ENCODE measurements at regions not wholly inside any gene's neighbourhood (a gene's known extent, or its start where the extent isn't known, plus 50 kb on each side); places are given as distances from the start of the nearest gene placed in this dataset.

- TF ChIP-seq CTCF (IDR thresholded peaks at IDR 0.05; ENCODE audit: low read depth, low read length) (no peak), EZH2phosphoT487 (IDR thresholded peaks at IDR 0.05; ENCODE audit: low read depth) (no peak)
Measured at GRCh38 chr13:52975969-52976368, 52.6 kb upstream of the OLFM4 start.

Data from OCI-LY3 (cell line).